ENCODE measurements at regions not wholly inside any gene's neighbourhood (a gene's known extent, or its start where the extent isn't known, plus 50 kb on each side); places are given as distances from the start of the nearest gene placed in this dataset.

- Histone ChIP-seq H3K27ac (no peak overlapping the region), H3K27me3 (no peaks in the 10 kb centered on the region), H3K4me1 (no peaks in the 10 kb centered on the region), H3K9me3 (no peaks in the 10 kb centered on the region), H3K4me3 (no peak overlapping the region), H3K36me3 (no peaks in the 10 kb centered on the region)
- intact Hi-C loops (cut with DNase I; ENCODE audit: low total_unique reads) = no loop called here
- DNase-seq = no peak
- no peak for TF ChIP-seq CTCF (IDR thresholded peaks at IDR 0.05)
- no peak for TF ChIP-seq POLR2A (IDR thresholded peaks at IDR 0.05)
Observed at GRCh38 chr1:4599951-4600481, 54.4 kb upstream of the AJAP1 start.

- no peak for DNase-seq
- no peaks in the 10 kb centered on the region for H3K36me3 ChIP-seq
- intact Hi-C loops (cut with DNase I; ENCODE audit: low total_unique reads) = no loop called here
- no peaks in the 10 kb centered on the region for H3K27me3 ChIP-seq
- H3K27ac ChIP-seq = no peak overlapping the region
- H3K4me1 ChIP-seq = no peaks in the 10 kb centered on the region
- no peak overlapping the region for H3K4me3 ChIP-seq
- no peaks in the 10 kb centered on the region for H3K9me3 ChIP-seq
- TF ChIP-seq CTCF (IDR thresholded peaks at IDR 0.05) = no peak
- no peak for TF ChIP-seq POLR2A (IDR thresholded peaks at IDR 0.05)
Observed at GRCh38 chr1:4600615-4601460, 53.6 kb upstream of the AJAP1 start.

- intact Hi-C loops (cut with DNase I; ENCODE audit: low total_unique reads) = no loop called here
- Histone ChIP-seq H3K4me3 (no peak overlapping the region), H3K9me3 (no peaks in the 10 kb centered on the region), H3K27me3 (no peaks in the 10 kb centered on the region), H3K4me1 (no peaks in the 10 kb centered on the region), H3K36me3 (no peaks in the 10 kb centered on the region), H3K27ac (no peak overlapping the region)
- no peak for DNase-seq
- no peak for TF ChIP-seq POLR2A (IDR thresholded peaks at IDR 0.05)
- TF ChIP-seq CTCF (IDR thresholded peaks at IDR 0.05) = no peak
Observed at GRCh38 chr1:4601941-4602340, 52.5 kb upstream of the AJAP1 start.

- DNase-seq = no peak
- Histone ChIP-seq H3K27ac (no peak overlapping the region), H3K4me1 (no peaks in the 10 kb centered on the region), H3K27me3 (no peaks in the 10 kb centered on the region), H3K4me3 (no peak overlapping the region), H3K9me3 (no peaks in the 10 kb centered on the region), H3K36me3 (no peaks in the 10 kb centered on the region)
- intact Hi-C loops (cut with DNase I; ENCODE audit: low total_unique reads) = no loop called here
- TF ChIP-seq CTCF (IDR thresholded peaks at IDR 0.05) (no peak), POLR2A (IDR thresholded peaks at IDR 0.05) (no peak)
Observed at GRCh38 chr1:4602462-4603294, 51.7 kb upstream of the AJAP1 start.
